T-cell (primary cell): ENCODE measurements at regions not wholly inside any gene's neighbourhood (a gene's known extent, or its start where the extent isn't known, plus 50 kb on each side); places are given as distances from the start of the nearest gene placed in this dataset.

Experiments
- ATAC-seq, 4 experiments: fragments of 200-7000 bp in 3 of 4; fragments of 150-1000 bp in 1 of 4; cut with Tn5 transposase; replicated peaks in 1 of 4; 1 replicate in 3 of 4; 2 replicates in 1 of 4; pipeline ENCODE4 v1.10.0; 2021; ENCODE audit warnings: moderate library complexity in 3 of 4, mild to moderate bottlenecking in 2 of 4, moderate number of reproducible peaks in 1 of 4
- CTCF ChIA-PET, 2 donors: fragments of 300-600 bp; sonication (Branson Sonifier 250); formaldehyde crosslinking; loops; one replicate each; lab custom pipeline; 2022; ENCODE audit warnings: antibody characterized with exemption in 2 of 2; lab: Charles Lee
- POLR2A ChIA-PET, 2 donors: fragments of 300-600 bp; sonication (Branson Sonifier 250); formaldehyde crosslinking; loops; one replicate each; lab custom pipeline; 2022; ENCODE audit warnings: antibody characterized with exemption in 2 of 2; lab: Charles Lee
- DNase-seq, 35 experiments: peaks; one replicate each; pipeline versions ENCODE4 v3.0.0 to v3.0.0-alpha.2; 2013 to 2023
- H3K27ac ChIP-seq: one replicate; pipeline ENCODE4 v1.5.1; 2013; ENCODE audit warnings: low read length
- H3K27me3 ChIP-seq, 2 experiments: replicated peaks in 1 of 2; 1 replicate in 1 of 2; 2 replicates in 1 of 2; pipeline versions ENCODE4 v1.6.1 to v1.7.0; 2013; ENCODE audit warnings: low read length in 1 of 2, mixed read lengths in 1 of 2; ENCODE audit not compliant: control insufficient read depth in 2 of 2, insufficient read depth in 2 of 2; ENCODE audit errors: extremely low read depth in 1 of 2
- H3K36me3 ChIP-seq, 2 donors: 1 replicate in 1 of 2; 2 replicates in 1 of 2; pipeline versions ENCODE4 v1.6.1 to v1.7.0; 2013; ENCODE audit warnings: low read length in 1 of 2; ENCODE audit not compliant: control insufficient read depth in 2 of 2, insufficient read depth in 1 of 2; ENCODE audit errors: extremely low read depth in 1 of 2
- H3K4me1 ChIP-seq, 2 experiments: 1 replicate in 1 of 2; 2 replicates in 1 of 2; pipeline versions ENCODE4 v1.6.1 to v1.7.0; 2013; ENCODE audit warnings: low read length in 2 of 2, mixed read lengths in 1 of 2; ENCODE audit not compliant: insufficient read depth in 2 of 2, control insufficient read depth in 1 of 2; ENCODE audit errors: extremely low read depth in 1 of 2
- H3K4me3 ChIP-seq, 2 donors: 1 replicate in 1 of 2; 2 replicates in 1 of 2; pipeline versions ENCODE4 v1.5.1 to v1.7.0; 2013; ENCODE audit warnings: mild to moderate bottlenecking in 2 of 2, low read length in 1 of 2, moderate library complexity in 1 of 2; ENCODE audit not compliant: control insufficient read depth in 1 of 2; ENCODE audit errors: extremely low read depth in 1 of 2
- H3K9me3 ChIP-seq: 2 replicates; pipeline ENCODE4 v1.7.0; 2013
- H3K27ac Mint-ChIP-seq, 2 donors: one replicate each; pipeline ENCODE4 v1.8.0; 2020 to 2021; ENCODE audit warnings: mild to moderate bottlenecking in 2 of 2, mixed read lengths in 2 of 2
- H3K27me3 Mint-ChIP-seq, 2 donors: one replicate each; pipeline ENCODE4 v1.8.0; 2021 to 2022; ENCODE audit warnings: mixed read lengths in 2 of 2
- H3K36me3 Mint-ChIP-seq: one replicate; pipeline ENCODE4 v1.8.0; 2021; ENCODE audit warnings: mixed read lengths
- H3K4me1 Mint-ChIP-seq, 3 donors: one replicate each; pipeline ENCODE4 v1.8.0; 2020 to 2022; ENCODE audit warnings: mixed read lengths in 3 of 3, mild to moderate bottlenecking in 1 of 3
- H3K4me3 Mint-ChIP-seq, 3 donors: one replicate each; pipeline ENCODE4 v1.8.0; 2020 to 2022; ENCODE audit warnings: mild to moderate bottlenecking in 3 of 3, mixed read lengths in 3 of 3, moderate library complexity in 3 of 3
- H3K9me3 Mint-ChIP-seq, 3 donors: one replicate each; pipeline ENCODE4 v1.8.0; 2020 to 2022; ENCODE audit warnings: mixed read lengths in 3 of 3
- WGBS: methylation state at CpG from one replicate; pipeline ENCODE4 v1.1.5; 2013; ENCODE audit warnings: missing lambda C conversion rate; ENCODE audit not compliant: insufficient coverage; 5-methylcytosine and 5-hydroxymethylcytosine counted together

DNA sequence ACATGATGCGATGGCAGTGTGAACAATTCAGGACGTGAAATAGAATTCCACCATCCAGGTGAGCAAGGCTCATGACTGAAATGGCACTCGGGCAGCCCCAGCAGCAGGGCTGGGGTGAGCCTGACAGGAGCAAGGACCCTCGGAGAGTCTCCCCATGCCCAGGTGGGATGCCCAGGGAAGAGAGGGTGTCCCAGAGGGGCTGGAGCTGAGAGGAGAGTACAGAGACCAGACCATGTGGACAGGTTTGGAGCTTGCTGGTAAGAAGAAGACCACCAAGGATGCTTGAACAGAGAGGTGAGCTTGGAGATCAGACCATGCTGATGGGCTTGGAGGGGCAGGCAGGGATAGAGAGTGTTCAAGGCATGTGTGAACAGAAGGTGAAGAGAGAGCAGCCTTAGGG lies 83.3 kb downstream of the RAMP3 start:
- H3K27me3 ChIP-seq, result peaks cover 0 to 32% of the 10 kb centered on the region in 2 experiments
- peaks cover 40 to 55% of the 10 kb centered on the region in 2 donors for H3K27me3 Mint-ChIP-seq

DNA sequence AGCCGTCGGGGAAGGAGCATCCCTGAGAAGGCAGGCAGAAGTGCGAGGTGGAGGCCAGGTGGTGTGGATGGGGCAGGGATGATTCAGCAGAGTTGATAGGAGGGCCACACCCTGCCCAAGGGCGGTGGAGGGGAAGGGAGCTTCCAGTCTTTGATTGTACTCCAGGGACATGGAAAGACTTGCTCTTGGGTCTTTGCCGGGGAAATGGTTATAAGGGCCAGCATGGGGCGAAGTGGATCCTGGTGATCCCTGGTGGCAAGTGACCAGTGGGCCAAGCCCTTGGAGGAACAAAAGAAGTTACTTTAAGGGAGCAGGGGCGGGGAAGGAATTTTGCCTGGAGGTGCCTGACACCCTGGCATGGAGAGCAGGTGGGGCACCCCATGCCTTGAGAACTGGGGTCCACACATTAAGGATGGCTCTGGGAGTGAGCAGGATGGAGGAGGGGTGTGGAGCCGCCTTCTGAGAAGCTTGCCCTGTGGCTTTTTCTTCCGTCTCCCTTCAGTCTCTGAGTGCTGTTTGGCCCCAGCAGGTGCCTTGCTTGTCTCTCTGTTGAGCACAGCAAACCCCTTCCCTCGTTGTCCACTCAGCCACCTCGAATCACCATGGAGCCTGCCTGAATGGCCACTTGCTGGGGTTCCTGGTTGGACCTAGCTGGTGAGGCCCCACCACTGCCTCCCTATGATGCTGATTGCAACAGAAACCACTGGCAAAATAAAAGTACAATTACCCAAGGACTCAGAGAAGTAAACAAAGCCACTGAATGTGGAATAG lies 83.9 kb downstream of the RAMP3 start:
- POLR2A ChIA-PET, result no interaction called here
- no peaks in the 10 kb centered on the region for H3K9me3 Mint-ChIP-seq
- H3K4me1 ChIP-seq, result peaks cover 0 to 3% of the 10 kb centered on the region in 2 experiments
- peak overlapping the region in 1 of 2 donors; percentile 47 for H3K27ac Mint-ChIP-seq
- H3K36me3 ChIP-seq, result no peaks in the 10 kb centered on the region
- peaks cover 0 to 2% (median 0%) of the 10 kb centered on the region in 3 donors for H3K4me1 Mint-ChIP-seq
- 57% methylated on average over 9 of the region's 11 CpGs for WGBS
- CTCF ChIA-PET, result no interaction called here
- no peak overlapping the region for H3K27ac ChIP-seq
- H3K4me3 ChIP-seq, result no peak overlapping the region
- no peaks in the 10 kb centered on the region for H3K9me3 ChIP-seq
- ATAC-seq (no peak), DNase-seq (no peak)
- H3K27me3 ChIP-seq, result peaks cover 0 to 34% of the 10 kb centered on the region in 2 experiments
- H3K4me3 Mint-ChIP-seq, result no peak overlapping the region
- H3K27me3 Mint-ChIP-seq, result peaks cover 46 to 59% of the 10 kb centered on the region in 2 donors
- no peaks in the 10 kb centered on the region for H3K36me3 Mint-ChIP-seq

More for the DNA sequence above, 83.3 kb downstream of the RAMP3 start:
- H3K36me3 Mint-ChIP-seq, result no peaks in the 10 kb centered on the region
- peaks cover 0 to 3% of the 10 kb centered on the region in 2 experiments for H3K4me1 ChIP-seq
- ATAC-seq (no peak), DNase-seq (no peak)
- no peaks in the 10 kb centered on the region for H3K9me3 Mint-ChIP-seq
- CTCF ChIA-PET, result no interaction called here
- no peaks in the 10 kb centered on the region for H3K9me3 ChIP-seq
- peak overlapping the region in 1 of 2 donors; percentile 47 for H3K27ac Mint-ChIP-seq
- H3K4me3 ChIP-seq, result no peak overlapping the region
- 98% methylated on average over 4 of the region's 4 CpGs for WGBS
- POLR2A ChIA-PET, result no interaction called here
- no peak overlapping the region for H3K4me3 Mint-ChIP-seq
- no peak overlapping the region for H3K27ac ChIP-seq
- H3K4me1 Mint-ChIP-seq, result peaks cover 0 to 2% (median 0%) of the 10 kb centered on the region in 3 donors
- no peaks in the 10 kb centered on the region for H3K36me3 ChIP-seq

DNA sequence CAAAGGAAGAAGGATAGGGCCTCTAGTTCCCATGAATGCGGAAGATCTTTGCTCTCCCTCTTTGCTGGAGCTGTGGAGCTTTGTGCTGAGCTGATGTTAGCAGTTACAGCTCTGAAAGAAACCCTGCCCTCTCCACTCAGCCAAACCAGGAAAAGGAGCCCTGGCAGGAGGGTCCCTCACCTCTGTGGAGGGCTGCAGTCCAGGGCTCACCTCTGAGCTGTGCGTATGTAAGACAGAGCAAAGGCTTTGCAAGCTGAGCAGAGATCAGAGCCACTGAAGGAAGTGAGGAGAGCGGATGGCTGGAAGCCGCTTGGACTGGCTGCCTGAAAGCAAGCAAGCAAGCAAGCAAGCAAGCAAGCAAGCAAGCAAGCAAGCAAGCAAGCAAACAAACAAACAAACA lies 84.7 kb downstream of the RAMP3 start:
- ATAC-seq (no peak), DNase-seq (no peak)
- CTCF ChIA-PET, result no interaction called here
- no peak overlapping the region for H3K4me3 ChIP-seq
- H3K36me3 Mint-ChIP-seq, result no peaks in the 10 kb centered on the region
- peaks cover 51 to 66% of the 10 kb centered on the region in 2 donors for H3K27me3 Mint-ChIP-seq
- H3K27me3 ChIP-seq, result peaks cover 0 to 34% of the 10 kb centered on the region in 2 experiments
- peaks cover 0 to 4% (median under 1%) of the 10 kb centered on the region in 3 donors for H3K9me3 Mint-ChIP-seq
- H3K4me3 Mint-ChIP-seq, result no peak overlapping the region
- H3K4me1 ChIP-seq, result peaks cover 0 to 3% of the 10 kb centered on the region in 2 experiments
- H3K27ac Mint-ChIP-seq, result no peak overlapping the region
- H3K36me3 ChIP-seq, result no peaks in the 10 kb centered on the region
- 80% methylated on average over 1 of the region's 4 CpGs for WGBS
- H3K4me1 Mint-ChIP-seq, result peaks cover 0 to 2% (median 0%) of the 10 kb centered on the region in 3 donors
- no peak overlapping the region for H3K27ac ChIP-seq
- POLR2A ChIA-PET, result no interaction called here
- no peaks in the 10 kb centered on the region for H3K9me3 ChIP-seq

DNA sequence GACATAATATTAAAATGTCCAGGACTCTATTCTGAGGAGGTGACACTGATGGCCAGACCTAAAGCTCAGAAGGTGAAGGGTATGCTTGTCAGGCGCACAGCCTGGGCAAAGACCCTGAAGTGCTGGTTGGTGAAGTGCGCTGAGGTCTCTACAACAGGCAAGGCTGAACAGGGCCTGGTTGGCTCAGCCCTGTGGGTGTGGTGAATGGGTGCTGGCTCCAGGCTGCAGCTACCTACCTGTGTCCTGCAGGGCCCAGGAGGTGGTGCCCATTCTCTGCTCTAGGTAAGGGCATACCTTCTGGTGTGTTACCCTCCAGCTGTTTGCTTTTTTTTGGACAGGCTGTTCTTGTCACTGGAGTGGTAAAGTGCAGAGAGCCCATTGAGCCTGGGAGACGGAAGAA lies 85.1 kb downstream of the RAMP3 start:
- Histone ChIP-seq H3K4me3 (no peak overlapping the region), H3K9me3 (no peaks in the 10 kb centered on the region), H3K4me1 (peaks cover 0 to 3% of the 10 kb centered on the region in 2 experiments), H3K27ac (no peak overlapping the region), H3K27me3 (peaks cover 0 to 35% of the 10 kb centered on the region in 2 experiments), H3K36me3 (no peaks in the 10 kb centered on the region)
- CTCF ChIA-PET, result no interaction called here
- no peak overlapping the region for H3K27ac Mint-ChIP-seq
- H3K4me1 Mint-ChIP-seq, result peaks cover 0 to 2% (median 0%) of the 10 kb centered on the region in 3 donors
- no peaks in the 10 kb centered on the region for H3K36me3 Mint-ChIP-seq
- ATAC-seq (no peak), DNase-seq (no peak)
- H3K4me3 Mint-ChIP-seq, result no peak overlapping the region
- peaks cover 0 to 8% (median 4%) of the 10 kb centered on the region in 3 donors for H3K9me3 Mint-ChIP-seq
- 86% methylated on average over 3 of the region's 3 CpGs for WGBS
- POLR2A ChIA-PET, result no interaction called here
- peaks cover 54 to 70% of the 10 kb centered on the region in 2 donors for H3K27me3 Mint-ChIP-seq

DNA sequence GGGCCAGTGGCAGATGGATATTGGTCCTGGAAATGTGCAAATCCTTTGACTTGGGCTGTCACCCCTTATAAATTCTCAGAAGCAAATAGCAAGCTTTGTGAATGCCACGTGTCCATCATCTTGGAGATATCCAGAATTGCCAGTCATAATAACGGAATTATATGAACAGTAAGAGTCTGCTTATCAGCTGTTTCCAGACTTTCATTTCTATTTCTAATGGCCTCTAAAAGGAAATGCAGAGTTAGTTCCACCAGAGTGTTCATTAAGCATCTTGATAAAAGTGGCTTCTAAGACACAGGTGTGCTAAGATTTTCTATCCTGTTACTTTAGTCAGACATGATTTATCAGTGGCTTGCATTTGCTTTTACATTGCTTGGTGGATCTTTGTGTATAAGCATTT lies 87.4 kb downstream of the RAMP3 start:
- no peak overlapping the region for H3K4me3 Mint-ChIP-seq

DNA sequence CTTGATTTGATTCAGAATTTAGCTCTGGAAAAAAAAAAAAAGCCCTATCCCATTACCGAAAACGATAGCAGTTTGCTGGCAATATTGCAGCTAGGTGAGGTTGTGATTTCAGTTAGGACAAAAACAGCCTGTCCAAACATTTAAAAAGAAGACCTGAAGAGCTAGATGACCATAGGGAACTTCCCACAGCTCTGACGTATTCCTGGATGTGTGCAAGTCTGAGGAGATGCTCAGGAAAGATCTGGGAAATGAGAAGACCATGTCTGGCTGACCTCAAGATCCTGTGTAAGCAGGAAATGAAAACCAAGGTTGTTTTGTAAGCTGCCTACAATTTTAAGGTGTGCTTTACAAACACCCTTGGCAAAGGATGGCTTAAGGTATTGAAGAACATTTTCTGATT lies 88.7 kb downstream of the RAMP3 start:
- DNase-seq, result no peak
- H3K9me3 ChIP-seq, result no peaks in the 10 kb centered on the region
- no peaks in the 10 kb centered on the region for H3K36me3 ChIP-seq
- WGBS, result 29% methylated on average over 1 of the region's 3 CpGs
- Mint-ChIP-seq H3K4me1 (no peaks in the 10 kb centered on the region), H3K4me3 (no peak overlapping the region), H3K9me3 (peaks cover 0 to 13% (median 4%) of the 10 kb centered on the region in 3 donors), H3K27me3 (peaks cover 39 to 60% of the 10 kb centered on the region in 2 donors), H3K27ac (no peak overlapping the region), H3K36me3 (no peaks in the 10 kb centered on the region)
- no peak overlapping the region for H3K4me3 ChIP-seq
- ChIA-PET POLR2A (no interaction called here), CTCF (no interaction called here)
- ATAC-seq, result no peak
- no peak overlapping the region for H3K27ac ChIP-seq
- H3K4me1 ChIP-seq, result no peaks in the 10 kb centered on the region
- H3K27me3 ChIP-seq, result peaks cover 0 to 21% of the 10 kb centered on the region in 2 experiments

More for the DNA sequence above, 87.4 kb downstream of the RAMP3 start:
- Histone ChIP-seq H3K9me3 (no peaks in the 10 kb centered on the region), H3K36me3 (no peaks in the 10 kb centered on the region), H3K4me1 (no peaks in the 10 kb centered on the region), H3K4me3 (no peak overlapping the region), H3K27me3 (peaks cover 0 to 26% of the 10 kb centered on the region in 2 experiments), H3K27ac (no peak overlapping the region)
- Mint-ChIP-seq H3K27me3 (peaks cover 46 to 70% of the 10 kb centered on the region in 2 donors), H3K4me1 (peaks cover 0 to 2% (median 0%) of the 10 kb centered on the region in 3 donors), H3K27ac (no peak overlapping the region), H3K9me3 (peaks cover 0 to 13% (median 4%) of the 10 kb centered on the region in 3 donors), H3K36me3 (no peaks in the 10 kb centered on the region)
- ChIA-PET CTCF (no interaction called here), POLR2A (no interaction called here)
- DNase-seq (no peak), ATAC-seq (no peak)
- WGBS, result 83% methylated on average over 2 of the region's 2 CpGs
